GM18499 (cell line): ENCODE measurements at regions not wholly inside any gene's neighbourhood (a gene's known extent, or its start where the extent isn't known, plus 50 kb on each side); places are given as distances from the start of the nearest gene placed in this dataset.
"Not testable (repeated sequence)": the region's sequence is repeated elsewhere in the genome, so short reads cannot be mapped to it uniquely, and the experiment has no call there.

Source experiments
- ATAC-seq: cut with Tn5 transposase; IDR thresholded peaks from one replicate; pipeline ENCODE4 v1.9.1; 2021; ENCODE audit warnings: moderate number of reproducible peaks; ENCODE audit not compliant: insufficient read depth, unreplicated experiment

DNA sequence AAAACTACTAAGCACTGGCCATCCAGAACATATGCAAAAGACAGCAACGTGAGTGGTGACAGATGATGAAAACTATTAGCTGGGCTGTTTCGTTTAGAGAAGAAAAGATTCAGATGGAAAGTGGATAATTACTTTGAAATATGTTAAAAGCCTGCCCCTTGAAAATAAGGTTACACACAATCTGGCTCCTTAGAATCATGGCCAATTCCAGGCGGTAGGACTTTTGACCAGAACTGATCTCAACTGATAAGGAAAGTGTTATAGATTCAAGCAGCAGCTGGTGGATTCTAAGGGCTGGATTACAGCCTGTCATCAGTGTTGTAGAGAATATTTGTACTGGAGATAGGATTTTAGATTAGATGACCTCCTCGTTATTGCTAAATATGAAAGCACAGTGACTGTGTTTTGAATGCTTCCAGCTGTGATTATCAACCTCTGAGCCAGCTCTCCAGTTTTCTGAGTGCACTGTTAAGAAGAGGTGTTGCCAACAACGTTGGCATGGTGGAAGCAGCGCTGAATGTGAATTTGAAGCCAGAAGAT, 75.1 kb downstream of the KBTBD2 start:
- ATAC-seq, result not testable (repeated sequence)

DNA sequence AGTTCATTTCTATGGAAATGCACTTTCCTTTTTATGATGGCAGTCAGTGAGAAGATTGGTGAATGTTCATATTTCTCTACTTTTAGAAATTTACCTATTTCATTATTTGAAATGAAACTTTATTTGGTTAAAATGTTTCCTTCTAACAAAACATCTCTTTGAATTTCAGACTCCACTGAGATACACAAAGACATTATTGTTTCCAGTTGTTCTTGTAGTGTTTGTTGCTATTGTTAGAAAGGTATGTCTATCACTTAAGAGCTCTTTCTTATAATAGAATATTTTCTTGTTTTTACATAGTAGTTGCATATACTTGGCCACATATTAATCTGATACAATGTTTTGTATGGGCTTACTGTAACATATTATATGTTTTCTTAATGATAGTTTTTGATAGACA, 76.8 kb downstream of the KBTBD2 start:
- not testable (repeated sequence) for ATAC-seq

DNA sequence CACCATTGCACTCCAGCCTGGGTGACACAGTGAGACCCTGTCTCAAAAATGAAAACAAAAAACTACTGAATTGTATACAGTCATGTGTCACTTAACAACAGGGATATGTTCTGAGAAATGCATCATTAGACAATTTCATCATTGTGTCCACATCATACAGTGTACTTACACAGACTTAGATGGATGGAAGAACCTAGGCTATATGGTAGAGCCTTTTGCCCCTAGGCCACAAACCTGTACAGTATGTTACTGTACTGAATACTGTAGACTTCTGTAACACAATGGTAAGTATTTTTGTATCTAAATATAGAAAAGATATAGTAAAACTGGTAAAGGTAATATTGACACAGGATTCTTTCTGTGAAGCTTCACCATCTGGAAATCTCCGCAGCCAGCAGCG, 81.7 kb downstream of the KBTBD2 start:
- no peak for ATAC-seq

DNA sequence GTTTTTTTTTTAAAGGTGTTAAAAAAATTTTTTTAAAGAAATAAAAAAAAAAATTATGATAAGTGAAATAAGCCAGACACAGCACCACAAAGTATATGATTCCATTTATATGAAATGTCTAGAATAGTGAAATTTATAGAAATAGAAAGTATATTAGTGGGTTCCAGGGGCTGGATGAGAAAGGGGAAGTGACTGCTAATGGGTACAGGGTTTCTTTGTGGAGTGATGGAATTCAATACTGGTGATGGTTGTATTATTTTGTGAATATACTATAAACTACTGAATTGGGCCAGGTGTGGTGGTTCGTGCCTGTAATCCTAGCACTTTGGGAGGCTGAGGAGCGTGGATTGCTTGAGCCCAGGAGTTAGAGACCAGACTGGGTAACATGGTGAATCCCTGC, 82.2 kb downstream of the KBTBD2 start:
- ATAC-seq, result no peak

DNA sequence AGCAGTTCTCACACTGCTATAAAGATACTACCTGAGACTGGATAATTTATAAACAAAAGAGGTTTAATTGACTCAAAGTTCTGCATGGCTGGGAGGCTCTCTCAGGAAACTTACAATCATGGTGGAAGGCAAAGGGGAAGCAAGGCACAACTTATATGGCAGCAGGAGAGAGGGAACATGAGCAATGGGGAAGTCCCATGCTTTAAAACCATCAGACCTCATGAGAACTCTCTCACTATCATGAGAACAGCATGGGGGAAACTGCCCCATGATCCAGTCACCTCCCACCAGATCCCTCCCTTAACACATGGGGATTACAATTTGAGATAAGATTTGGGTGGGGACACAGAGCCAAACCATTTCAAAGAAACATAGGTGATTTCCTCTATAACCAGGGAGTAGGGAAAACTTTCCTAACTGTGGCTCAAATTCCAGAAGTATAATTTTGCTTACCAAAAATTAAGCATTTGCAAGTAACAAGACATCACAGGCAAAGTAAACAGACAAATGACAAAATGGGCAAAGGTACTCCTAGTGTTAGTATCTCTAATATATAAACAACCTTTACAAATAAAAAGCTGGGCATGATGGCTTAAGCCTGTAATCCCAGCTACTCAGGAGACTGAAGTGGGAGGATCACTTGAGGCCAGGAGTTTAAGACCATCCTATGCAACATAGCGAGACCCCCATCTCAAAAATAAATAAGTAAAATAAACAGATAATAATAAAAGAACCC, 88.0 kb downstream of the KBTBD2 start:
- no peak for ATAC-seq

DNA sequence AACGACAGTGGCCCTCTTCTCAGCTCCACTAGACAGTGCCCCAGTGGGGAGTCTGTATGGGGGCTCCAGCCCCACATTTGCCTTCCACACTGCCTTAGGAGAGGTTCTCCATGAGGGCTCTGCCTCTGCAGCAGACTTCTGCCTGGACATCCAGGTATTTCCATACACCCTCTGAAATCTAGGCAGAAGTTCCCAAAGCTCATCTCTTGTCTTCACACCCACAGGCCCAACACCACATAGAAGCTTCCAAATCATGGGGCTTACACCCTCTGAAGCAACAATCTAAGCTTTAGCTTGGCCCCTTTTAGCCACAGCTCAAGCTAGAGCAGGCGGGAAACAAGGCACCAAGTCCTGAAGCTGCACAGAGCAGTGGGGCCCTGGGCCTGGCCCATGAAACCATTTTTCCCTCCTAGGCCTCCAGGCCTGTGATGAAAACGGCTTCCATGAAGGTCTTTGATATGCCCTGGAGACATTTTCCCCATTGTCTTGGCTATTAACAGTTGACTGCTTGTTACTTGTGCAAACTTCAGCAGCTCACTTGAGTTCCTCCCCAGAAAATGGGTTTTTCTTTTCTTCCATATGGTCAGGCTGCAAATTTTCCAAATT, 89.2 kb downstream of the KBTBD2 start:
- ATAC-seq, result no peak

DNA sequence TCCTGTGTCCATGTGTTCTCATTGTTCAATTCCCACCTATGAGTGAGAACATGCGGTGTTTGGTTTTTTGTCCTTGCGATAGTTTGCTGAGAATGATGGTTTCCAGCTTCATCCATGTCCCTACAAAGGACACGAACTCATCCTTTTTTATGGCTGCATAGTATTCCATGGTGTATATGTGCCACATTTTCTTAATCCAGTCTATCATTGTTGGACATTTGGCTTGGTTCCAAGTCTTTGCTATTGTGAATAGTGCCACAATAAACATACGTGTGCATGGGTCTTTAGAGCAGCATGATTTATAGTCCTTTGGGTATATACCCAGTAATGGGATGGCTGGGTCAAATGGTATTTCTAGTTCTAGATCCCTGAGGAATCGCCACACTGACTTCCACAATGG, 98.5 kb downstream of the KBTBD2 start:
- not testable (repeated sequence) for ATAC-seq

DNA sequence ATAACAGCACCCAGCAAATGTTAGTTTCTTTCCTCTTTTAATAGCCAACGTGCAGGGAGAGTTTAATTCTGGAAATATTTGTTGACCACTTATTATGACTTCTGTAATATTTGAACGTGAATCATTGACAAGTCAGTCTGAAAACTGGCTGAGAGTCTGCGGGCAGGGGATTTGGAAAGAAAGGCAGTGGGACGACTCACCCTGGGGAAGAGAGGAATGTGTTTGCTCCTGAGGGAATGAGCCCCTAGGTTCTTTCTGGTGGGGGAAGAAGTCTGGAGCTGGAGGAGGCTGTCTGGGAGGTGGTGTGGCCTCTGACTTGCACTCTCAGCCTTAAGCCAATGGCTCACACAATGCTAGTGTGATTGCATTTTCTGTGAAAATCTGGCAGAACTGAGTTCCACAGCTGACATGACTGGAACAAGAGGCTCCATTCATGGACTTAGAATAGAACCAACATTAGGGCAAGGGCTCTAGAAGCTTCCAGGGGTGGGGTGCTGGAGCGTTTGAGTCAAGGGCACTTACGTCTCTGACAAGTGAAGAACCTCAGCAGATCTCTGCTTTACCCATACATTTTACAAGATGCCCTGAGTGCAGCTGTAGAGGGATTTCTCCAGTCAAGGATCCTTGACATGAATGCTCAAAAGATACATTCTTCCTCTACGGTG, 100.7 kb downstream of the KBTBD2 start:
- not testable (repeated sequence) for ATAC-seq

DNA sequence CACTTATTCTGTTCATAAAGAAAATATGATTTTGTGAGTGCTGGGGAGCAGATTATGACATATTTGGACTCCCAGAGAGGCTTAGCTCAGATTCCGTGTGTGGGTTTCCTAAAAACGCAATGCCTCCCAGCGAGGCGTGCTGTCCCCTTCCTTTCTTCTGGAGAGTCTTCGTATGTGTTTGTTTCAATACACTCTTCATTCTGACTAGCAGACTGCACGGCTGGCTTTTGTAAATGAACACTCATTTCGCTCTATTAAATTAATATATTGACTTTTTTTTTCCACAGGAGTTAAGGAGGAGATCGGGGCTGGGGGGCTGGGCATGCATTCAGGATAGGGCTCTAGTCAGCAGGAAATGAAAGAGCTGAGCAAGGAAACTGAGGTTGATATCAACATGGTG, 102.3 kb downstream of the KBTBD2 start:
- not testable (repeated sequence) for ATAC-seq

DNA sequence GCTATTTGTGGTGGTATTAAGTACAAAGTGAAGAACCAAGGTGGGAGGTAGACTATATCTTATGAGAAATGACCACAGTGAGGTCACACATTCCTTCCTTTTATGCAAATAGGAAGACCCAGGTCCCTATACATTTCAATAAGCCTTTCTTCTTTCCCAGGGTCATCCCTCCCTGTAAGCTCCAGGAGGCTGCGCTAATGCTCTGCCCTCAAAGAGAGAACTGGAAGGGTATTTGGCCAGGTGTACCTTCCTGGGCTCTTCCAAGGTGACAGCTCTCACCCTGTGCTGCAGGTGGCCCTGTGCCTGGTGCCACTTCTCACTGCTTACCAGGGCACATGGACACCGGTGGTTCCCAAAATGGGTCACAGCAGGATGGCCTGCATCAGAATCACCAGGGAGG, 103.4 kb downstream of the KBTBD2 start:
- ATAC-seq, result not testable (repeated sequence)

DNA sequence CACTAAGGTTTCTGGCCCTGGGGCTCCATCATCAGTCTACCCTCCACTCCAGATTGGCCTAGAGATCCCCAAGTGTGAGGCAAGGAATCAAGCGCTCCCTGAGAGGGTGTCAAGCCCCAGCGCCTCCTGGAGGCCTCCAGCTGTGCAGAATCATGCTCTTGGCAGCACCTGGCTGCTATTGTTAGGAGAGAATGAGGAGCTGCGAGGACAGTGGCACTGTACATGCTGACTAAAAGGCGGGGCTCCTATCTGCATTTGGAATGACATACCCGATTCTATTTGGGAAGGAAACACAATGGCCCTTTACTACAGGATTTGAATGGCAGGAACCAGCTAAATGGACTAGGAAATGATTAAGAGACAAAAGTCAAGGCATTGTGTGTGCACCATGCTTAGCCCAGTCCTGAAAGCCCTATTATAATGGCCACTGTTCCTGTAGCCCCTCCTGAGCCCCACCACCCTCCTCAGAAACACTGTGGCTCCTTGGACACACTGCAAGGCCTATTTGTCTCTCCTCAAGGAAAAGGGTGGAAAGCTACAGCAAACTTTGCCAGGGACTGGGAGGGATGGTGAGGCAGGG, 106.1 kb downstream of the KBTBD2 start:
- not testable (repeated sequence) for ATAC-seq

DNA sequence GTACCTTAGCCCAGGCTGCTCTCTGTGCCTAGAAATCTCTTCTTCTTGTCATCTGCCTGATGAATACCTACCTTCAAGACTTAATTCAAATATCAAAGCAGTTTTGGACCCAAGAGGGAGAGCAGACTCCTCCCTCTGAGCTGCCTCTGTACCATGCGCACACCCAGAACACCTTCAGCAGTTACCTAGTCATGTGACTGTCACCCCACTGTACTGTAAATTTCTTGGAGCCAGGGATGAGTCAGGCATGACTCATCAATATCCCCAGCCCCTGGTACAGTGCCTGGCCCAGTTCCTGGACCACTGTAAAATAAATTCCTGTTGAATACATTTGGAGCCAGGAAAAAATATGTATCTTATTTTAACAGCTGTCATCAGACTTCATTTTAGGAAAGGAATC, 111.7 kb downstream of the KBTBD2 start:
- not testable (repeated sequence) for ATAC-seq

DNA sequence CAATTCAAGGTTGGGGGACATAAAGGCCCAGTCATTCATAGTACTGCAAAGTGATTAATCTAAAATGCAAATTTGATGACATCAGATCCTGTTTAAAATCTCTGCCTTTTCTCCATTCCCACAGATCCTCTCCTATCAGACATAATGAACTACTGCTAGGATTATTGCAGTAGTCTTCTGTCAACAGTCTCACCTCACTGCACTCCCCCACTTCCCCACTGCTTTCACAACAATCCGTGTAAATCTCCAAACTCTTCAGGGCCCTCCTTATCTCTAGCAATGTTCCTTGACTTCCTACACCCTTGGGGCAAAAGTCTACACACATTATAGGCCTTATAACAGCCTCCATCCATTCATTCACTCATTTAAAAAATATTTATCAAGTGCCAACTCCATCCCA, 112.4 kb downstream of the KBTBD2 start:
- no peak for ATAC-seq

DNA sequence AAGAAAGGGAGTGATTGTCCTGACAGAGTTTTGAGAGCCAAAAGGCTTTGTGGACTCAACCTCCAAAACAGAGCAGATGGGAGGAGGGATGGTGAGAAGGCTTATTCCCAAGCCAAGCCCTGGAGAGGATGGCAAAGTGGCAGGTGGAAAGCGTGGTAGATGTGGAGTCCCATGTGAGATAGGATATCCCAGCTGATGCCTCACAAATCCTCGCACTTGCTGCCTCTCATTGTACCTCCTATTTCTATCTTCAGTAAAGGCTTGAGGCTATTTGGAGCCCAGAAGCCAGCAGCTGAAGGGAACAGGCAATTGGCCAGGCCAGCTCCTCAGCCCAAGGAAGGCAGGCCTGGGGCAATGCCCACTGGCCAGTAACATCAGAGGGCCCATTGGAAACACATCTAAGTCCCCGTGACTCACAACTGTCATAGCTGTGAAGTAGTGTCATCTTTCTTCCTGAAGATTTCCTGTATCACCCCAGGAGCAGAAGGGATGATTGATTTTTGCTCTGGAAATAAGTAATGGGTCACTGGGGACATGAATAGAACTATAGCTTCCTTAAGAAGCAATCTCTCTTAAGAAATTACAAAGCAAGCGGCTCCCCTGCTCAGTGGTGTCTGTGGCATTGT, 114.4 kb downstream of the KBTBD2 start:
- not testable (repeated sequence) for ATAC-seq

DNA sequence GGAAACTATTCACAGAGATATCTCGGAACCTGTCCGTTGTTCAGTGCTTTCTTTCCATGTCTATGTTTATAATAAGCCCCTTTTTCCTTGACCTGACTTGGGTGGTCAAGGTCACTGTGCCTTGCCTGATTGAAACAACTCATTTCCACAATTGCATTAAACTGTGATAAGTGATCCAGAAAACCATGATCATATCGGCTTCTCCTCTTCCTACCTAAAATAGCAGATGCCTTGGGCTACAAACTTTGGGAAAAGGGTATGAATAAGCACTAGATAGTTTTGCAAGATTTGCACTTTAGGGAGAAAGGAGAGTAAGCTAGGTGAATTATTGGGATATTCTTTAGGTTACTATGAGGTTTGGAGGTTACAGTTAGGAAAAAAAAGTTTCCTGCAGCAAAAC, 115.2 kb downstream of the KBTBD2 start:
- ATAC-seq, result not testable (repeated sequence)

DNA sequence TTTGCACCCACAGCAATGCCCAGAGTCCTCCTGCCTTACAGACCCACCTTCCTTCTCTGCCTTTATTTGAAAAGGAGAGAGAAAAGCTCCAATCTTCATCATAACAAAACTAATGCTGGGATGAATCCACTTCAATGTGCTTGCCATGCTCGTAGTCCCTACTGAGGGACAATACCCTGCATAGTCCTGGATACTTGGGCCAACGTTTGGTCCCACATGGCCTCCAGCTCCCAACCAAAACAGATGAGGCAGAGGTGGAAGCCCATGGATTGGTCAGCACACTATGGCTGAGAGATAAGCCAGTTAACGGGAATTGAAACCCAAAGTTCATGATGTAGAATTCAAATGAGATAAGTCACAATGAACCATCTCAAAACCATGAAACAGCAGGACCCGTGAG, 115.8 kb downstream of the KBTBD2 start:
- not testable (repeated sequence) for ATAC-seq

DNA sequence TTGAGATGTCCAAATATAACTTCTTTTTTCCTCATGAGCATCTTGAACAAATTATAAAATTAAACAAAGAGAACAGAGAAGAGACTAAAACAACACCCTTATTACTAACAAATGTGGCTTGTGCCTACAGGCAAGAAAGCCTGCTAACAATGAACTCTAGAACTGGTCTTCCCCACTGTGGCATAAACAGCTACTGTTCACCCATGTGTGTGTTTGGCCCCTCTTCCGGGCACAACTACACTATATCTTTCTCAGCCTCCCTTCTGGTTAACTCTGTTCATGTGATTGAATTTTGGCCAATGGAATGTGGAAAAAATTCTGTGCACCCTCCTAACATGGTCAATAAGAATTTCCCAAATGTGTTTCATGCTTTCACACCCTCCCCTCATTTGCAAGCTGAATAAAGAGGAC, 117.0 kb downstream of the KBTBD2 start:
- ATAC-seq, result no peak

DNA sequence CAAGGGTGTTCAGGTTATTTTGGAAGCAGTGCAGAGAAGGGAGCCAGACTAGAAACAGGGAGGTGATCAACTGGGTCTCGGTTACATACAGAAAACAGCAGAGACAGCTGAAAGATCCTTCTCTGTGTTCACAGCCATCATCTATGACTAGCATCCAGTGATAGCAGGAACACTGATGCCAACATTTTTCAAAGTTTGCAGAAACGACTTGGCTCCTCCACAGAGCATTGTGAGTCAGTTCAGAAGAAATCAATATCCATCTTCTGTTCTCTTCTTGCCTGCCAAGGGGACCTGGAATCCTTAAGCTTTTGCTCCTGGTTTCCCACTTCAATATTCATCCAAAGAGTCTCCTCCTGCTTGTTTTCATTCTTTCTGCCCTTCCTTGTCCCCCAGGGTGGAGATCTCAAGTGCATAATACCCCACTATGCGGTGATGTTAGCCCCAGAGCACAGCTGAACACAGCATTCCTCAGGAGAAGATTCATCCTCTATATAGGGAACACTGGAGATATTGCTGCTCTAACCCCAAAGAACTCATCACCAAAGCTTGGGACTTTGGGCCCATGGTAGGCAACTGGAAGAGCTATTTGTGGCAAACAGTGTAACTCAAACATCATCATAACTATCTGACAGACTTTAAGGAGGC, 122.6 kb downstream of the KBTBD2 start:
- not testable (repeated sequence) for ATAC-seq

DNA sequence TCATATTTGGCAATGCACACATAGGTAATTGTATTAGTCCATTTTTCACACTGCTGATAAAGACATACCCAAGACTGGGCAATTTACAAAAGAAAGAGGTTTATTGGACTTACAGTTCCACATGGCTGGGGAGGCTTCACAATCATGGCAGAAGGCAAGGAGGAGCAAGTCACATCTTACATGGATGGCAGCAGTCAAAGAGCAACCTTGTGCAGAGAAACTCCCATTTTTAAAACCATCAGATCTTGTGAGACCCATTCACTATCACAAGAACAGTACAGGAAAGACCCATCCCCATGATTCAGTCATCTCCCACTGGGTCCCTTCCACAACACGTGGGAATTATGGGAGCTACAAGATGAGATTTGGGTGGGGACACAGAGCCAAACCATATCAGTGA, 123.2 kb downstream of the KBTBD2 start:
- not testable (repeated sequence) for ATAC-seq
